Hepatic stellate cell (primary cell): ENCODE measurements at regions not wholly inside any gene's neighbourhood (a gene's known extent, or its start where the extent isn't known, plus 50 kb on each side); places are given as distances from the start of the nearest gene placed in this dataset.

Experiments
- DNase-seq: peaks from one replicate; pipeline ENCODE4 v3.0.0; 2011; ENCODE audit warnings: low spot score

DNA sequence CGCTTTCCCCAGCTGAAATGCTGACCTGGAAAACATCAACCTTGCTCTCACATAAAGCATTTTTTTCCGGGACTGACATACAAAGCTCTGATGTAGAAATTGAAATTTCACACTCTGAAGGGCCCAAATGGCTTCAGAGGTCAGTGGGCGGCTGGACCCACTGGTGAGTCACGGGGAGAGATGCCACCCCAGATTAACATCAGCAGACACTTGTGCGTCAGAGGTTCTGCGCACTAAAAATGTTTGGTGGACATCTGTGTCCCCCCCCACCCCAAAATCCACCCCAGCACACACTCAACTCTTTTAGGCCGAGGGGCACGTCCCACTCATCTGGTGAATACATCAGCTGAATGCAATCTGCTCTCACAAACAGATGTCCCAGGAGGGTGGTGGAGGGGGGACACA lies 208.9 kb downstream of the ASB1 start:
- DNase-seq: no peak

- DNase-seq: no peak
Measured at GRCh38 chr2:238636269-238637073, 209.7 kb downstream of the ASB1 start.

GRCh38 chr2:238638100-238638981 lies 209.5 kb upstream of the TWIST2 start:
- DNase-seq: no peak

DNA sequence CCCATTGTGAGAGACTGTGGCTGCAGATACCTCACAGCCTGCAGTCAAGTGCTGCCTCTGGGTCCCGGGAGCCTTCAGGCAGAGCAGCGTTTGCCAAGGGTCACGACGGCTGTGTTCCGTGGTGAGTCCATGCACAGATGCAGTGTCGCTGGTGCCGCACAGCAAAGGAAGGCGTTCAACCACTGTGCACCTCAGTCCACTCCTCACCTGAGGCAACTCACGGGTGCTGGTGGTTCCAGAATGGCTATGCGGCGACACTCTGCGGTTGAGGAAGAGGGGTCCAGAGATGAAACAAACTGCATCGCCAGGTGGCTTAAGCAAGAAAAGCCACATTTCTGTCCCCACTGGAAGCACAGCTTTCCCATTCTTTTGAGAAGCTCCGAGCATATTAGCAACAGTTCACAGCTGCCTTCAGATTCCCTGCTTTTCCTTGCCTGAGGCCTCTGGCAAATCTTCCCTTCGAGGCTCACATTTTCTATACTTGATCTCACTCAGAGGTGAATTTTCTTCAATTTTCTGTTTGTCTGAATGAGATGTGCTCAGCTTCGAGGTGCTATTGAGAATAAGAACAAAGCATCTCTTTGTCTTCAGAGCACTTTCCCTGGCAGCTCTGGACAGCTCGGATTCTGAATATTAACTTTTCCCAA lies 208.8 kb upstream of the TWIST2 start:
- DNase-seq: no peak

DNA sequence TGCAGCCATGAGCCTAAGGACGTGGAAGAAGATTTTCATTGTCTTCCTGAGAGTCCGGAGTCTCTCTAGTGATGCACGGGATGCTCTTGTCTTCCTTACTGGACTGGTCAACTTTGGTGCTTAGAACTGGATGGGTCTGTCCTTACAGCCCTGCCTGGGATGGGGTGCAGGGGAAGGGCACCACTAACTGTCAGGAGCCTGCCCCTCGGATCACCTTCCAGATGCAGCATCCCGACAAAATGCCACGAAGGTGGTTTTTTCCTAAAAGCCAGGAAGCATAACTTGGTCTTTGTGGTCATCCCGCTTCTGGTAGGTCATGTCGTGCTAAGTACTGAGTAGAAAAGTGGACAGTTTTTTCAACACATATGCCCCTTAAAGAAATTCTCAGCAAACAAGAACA lies 207.4 kb upstream of the TWIST2 start:
- no peak for DNase-seq

- DNase-seq: no peak
Measured at GRCh38 chr2:238642973-238643372, 204.9 kb upstream of the TWIST2 start.

DNA sequence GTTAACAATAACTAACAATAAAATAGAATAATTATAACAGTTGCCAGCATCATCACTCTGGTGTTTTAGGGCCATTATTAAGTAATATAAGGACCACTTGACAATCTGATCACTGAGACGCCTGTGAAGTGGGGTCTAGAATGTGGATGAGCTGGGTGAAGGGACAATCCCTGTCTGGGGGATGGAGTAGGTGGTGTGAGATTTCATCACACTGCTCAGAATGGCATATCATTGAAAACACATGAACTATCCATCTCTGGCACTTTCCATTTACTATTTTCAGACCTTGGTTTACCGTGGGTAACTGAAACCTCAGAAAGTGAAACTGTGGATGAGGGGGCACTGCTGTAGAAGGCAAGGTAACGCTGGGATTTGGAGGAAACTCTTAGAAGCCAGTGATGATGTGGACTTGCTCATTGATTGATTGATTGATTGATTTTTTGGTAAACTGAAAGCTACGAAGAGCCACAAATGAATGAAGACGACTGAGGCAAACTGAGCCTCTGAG lies 204.4 kb upstream of the TWIST2 start:
- DNase-seq: no peak

- DNase-seq: peak; percentile 76
Measured at GRCh38 chr2:238644095-238645081, 203.5 kb upstream of the TWIST2 start.

DNA sequence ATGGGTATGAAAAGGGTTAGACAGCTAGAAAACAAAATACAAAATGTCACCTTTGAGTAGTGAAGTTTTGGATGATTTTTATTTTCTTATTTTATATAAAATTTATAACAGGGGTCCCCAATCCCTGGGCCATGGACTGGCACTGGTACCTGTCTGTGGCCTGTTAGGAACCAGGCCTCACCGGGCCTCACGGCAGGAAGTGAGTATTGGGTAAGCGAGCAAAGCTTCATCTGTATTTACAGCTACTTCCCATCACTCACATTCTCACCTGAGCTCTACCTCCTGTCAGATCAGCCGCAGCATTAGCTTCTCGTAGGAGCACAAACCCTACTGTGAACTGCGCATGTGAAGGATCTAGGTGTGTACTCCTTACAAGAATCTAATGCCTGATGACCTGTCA lies 202.8 kb upstream of the TWIST2 start:
- DNase-seq: no peak

- no peak for DNase-seq
Measured at GRCh38 chr2:238645716-238646115, 202.2 kb upstream of the TWIST2 start.

DNA sequence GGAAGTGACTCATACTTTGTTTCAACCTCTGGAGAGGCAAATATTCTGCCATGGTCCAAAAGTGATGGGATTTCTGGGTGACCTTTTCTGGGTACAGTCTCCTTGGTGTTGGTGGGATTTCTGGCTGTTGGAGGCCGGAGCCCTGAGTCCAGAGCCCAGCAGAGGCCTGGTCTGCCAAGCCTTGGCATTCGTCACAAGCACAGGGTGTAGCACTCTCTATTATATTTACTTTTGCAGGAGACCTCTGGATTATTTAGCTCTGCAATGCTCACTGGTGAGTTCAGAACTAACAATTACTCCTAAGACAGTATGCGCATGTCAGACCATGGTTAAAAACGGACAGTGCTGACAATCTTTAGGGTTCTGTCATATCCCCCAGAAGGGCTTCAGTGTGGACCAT lies 201.6 kb upstream of the TWIST2 start:
- no peak for DNase-seq

DNA sequence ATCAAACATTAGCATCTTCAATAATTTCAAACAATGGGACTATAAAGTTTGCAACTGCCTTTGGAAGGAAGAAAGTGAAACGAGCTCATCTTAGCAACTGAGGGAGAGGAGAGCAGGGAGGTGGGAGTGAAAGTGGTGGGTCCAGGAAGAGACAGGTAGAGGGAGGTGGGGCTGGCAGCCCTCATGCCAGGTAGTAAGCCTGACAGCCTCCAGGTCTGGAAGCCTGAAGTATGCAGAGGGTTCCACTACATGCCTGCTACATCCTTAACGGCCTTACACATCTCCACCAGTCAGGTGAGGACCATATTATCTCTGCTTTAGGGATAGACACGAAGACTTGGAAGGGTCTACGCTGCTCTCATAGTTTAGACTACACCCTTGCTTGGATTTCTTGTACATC lies 201.1 kb upstream of the TWIST2 start:
- DNase-seq: no peak

- DNase-seq: no peak
Measured at GRCh38 chr2:238649123-238649522, 198.8 kb upstream of the TWIST2 start.

DNA sequence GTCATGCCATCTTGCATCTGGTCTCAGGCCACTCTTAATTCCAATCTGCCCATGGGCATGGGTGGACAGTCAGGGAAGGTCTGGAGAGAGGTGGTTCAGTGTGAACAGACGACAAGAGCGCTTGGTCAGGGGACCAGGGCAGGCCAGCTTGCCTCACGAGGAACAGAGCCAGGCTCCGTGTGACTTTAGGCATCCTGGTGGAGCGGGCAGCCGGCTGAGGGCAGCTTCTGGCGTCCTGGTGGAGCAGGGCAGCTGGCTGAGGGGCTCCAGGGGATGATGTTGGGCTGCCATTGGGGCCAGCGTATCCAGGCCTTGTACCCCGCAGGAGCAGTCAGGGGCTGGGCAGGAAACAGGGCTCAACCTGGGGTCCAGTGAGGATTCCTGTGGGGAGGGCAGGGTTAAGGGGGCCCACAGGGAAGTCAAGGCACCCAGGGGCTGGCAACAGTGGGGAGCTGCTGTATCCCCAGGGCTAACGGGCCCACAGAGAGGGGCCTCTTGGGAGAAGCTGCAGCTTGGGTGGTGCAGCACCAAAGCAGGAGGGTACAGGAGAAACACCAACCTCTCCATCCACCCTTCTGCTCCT lies 197.9 kb upstream of the TWIST2 start:
- no peak for DNase-seq

DNA sequence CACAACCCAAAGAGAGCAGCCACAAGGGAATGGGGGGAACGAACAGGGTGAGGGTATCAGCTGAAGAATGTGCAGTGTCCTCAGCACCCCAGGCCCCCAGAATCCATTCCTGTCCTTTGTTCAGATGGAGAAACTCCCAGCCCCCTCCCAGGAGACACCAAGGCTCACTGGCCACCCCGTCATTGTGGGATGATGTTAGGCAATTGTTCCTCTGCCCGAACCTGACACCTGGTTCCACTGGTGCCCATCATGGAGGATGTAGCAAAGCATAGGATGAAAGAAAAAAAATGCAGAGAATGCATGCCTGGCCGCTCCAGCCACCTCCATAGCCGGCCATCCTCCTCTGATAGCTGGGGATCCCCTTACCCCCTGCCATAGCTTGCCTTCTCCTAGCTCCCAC lies 197.3 kb upstream of the TWIST2 start:
- DNase-seq: no peak

- DNase-seq: no peak
Measured at GRCh38 chr2:238651306-238652052, 196.4 kb upstream of the TWIST2 start.

- DNase-seq: no peak
Measured at GRCh38 chr2:238652053-238652770, 195.7 kb upstream of the TWIST2 start.

DNA sequence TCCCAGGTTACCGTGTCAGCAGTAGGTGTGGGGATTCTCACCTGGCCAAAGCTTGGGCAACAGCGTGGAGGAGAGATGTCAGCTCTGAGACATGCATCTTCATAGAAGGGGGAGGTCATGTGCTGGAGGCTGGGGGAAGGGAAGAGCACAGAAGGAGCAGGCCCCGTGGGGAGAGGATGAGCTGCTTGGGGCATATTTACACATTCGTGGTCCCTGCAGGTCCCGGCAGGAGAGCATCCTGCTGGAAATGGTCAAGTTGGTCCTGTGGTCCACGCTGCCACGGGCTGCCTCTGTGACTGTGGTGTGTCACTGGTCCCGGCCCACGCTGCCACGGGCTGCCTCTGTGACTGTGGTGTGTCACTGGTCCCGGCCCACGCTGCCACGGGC lies 195.1 kb upstream of the TWIST2 start:
- no peak for DNase-seq

- DNase-seq: no peak
Measured at GRCh38 chr2:238653431-238654109, 194.3 kb upstream of the TWIST2 start.
